Mammary epithelial cell (primary cell): ENCODE measurements at regions not wholly inside any gene's neighbourhood (a gene's known extent, or its start where the extent isn't known, plus 50 kb on each side); places are given as distances from the start of the nearest gene placed in this dataset.
A peak's percentile ranks its signal among the peaks of the same experiment; 100 is the strongest.

Experiments used
- EZH2 ChIP-seq: IDR thresholded peaks from 2 replicates; pipeline ENCODE4 v1.6.1; 2012; ENCODE audit warnings: low read length, inconsistent platforms, borderline replicate concordance
- TF ChIP-seq, protein P1 (sequence below), 2 donors: IDR thresholded peaks in 1 of 2; conservative IDR thresholded peaks in 1 of 2; 2 replicates each; pipeline ENCODE4 v1.5.1; 2011 to 2012; ENCODE audit warnings: inconsistent platforms in 2 of 2, low read length in 2 of 2, mild to moderate bottlenecking in 2 of 2, control low read depth in 1 of 2, low read depth in 1 of 2; ENCODE audit not compliant: insufficient read depth in 1 of 2; ENCODE audit errors: extremely low read depth in 1 of 2

DNA sequence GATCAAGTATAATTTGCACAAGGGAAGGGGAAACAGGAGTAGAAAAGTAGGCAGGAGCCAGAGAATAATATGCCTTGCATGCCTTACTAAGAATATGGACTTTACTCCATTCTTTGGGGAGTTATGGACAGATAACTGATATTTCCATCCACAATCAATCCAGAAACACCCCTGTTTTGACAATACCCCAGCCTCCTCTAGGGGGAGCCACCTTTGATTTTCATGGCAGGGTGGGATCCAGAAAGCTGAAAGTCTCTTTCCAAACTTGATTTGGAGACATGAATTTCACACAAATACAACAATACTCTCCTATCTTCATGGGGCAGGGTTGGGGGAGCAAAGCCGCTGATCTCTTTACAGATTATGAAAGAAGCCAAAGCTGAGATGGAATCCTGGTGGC lies 404.1 kb downstream of the FOXA2 start:
- TF ChIP-seq, protein P1, sequence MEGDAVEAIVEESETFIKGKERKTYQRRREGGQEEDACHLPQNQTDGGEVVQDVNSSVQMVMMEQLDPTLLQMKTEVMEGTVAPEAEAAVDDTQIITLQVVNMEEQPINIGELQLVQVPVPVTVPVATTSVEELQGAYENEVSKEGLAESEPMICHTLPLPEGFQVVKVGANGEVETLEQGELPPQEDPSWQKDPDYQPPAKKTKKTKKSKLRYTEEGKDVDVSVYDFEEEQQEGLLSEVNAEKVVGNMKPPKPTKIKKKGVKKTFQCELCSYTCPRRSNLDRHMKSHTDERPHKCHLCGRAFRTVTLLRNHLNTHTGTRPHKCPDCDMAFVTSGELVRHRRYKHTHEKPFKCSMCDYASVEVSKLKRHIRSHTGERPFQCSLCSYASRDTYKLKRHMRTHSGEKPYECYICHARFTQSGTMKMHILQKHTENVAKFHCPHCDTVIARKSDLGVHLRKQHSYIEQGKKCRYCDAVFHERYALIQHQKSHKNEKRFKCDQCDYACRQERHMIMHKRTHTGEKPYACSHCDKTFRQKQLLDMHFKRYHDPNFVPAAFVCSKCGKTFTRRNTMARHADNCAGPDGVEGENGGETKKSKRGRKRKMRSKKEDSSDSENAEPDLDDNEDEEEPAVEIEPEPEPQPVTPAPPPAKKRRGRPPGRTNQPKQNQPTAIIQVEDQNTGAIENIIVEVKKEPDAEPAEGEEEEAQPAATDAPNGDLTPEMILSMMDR (conservative IDR thresholded peaks at IDR 0.05 in 1 of 2, IDR thresholded peaks at IDR 0.05 in 1 of 2; ENCODE audit: extremely low read depth in 1 of 2, insufficient read depth in 1 of 2, low read depth in 1 of 2, low read length in 2 of 2), result peak; percentile 35 to 36
- no peak for TF ChIP-seq EZH2
